GM18907 (cell line): ENCODE measurements at regions not wholly inside any gene's neighbourhood (a gene's known extent, or its start where the extent isn't known, plus 50 kb on each side); places are given as distances from the start of the nearest gene placed in this dataset.
"Not testable (repeated sequence)": the region's sequence is repeated elsewhere in the genome, so short reads cannot be mapped to it uniquely, and the experiment has no call there.

Experiments
- ATAC-seq: cut with Tn5 transposase; IDR thresholded peaks from one replicate; pipeline ENCODE4 v1.9.1; 2021; ENCODE audit warnings: mild to moderate bottlenecking, moderate library complexity; ENCODE audit not compliant: unreplicated experiment

GRCh38 chr2:53498210-53498609, 269.4 kb upstream of the CHAC2 start:
- no peak for ATAC-seq

GRCh38 chr2:53497020-53497419, 270.6 kb upstream of the CHAC2 start:
- no peak for ATAC-seq

GRCh38 chr2:53493210-53493609, 274.4 kb upstream of the CHAC2 start:
- ATAC-seq: no peak

- ATAC-seq: no peak
These were observed 276.9 kb upstream of the CHAC2 start for GRCh38 chr2:53490659-53491058.

GRCh38 chr2:53486185-53486899, 281.3 kb upstream of the CHAC2 start:
- not testable (repeated sequence) for ATAC-seq

GRCh38 chr2:53485021-53485728, 282.4 kb upstream of the CHAC2 start:
- no peak for ATAC-seq

GRCh38 chr2:53484531-53484930, 283.1 kb upstream of the CHAC2 start:
- ATAC-seq: no peak

- ATAC-seq: no peak
These were observed 290.1 kb upstream of the CHAC2 start for GRCh38 chr2:53477517-53477916.

- no peak for ATAC-seq
These were observed 290.8 kb upstream of the CHAC2 start for GRCh38 chr2:53476834-53477233.

GRCh38 chr2:53475766-53476165, 291.8 kb upstream of the CHAC2 start:
- no peak for ATAC-seq

GRCh38 chr2:53475321-53475720, 292.3 kb upstream of the CHAC2 start:
- no peak for ATAC-seq

GRCh38 chr2:53474914-53475313, 292.7 kb upstream of the CHAC2 start:
- no peak for ATAC-seq

- no peak for ATAC-seq
These were observed 293.8 kb upstream of the CHAC2 start for GRCh38 chr2:53473775-53474311.

GRCh38 chr2:53473236-53473635, 294.4 kb upstream of the CHAC2 start:
- no peak for ATAC-seq

- no peak for ATAC-seq
These were observed 300.0 kb upstream of the CHAC2 start for GRCh38 chr2:53467467-53468180.

GRCh38 chr2:53463806-53464726, 303.5 kb upstream of the CHAC2 start:
- no peak for ATAC-seq

GRCh38 chr2:53460937-53461336, 306.7 kb upstream of the CHAC2 start:
- ATAC-seq: no peak

GRCh38 chr2:53460347-53460746, 307.3 kb upstream of the CHAC2 start:
- no peak for ATAC-seq

GRCh38 chr2:53455094-53455493, 312.5 kb upstream of the CHAC2 start:
- no peak for ATAC-seq

- ATAC-seq: no peak
These were observed 314.5 kb upstream of the CHAC2 start for GRCh38 chr2:53452957-53453748.
